ENCODE measurements at regions not wholly inside any gene's neighbourhood (a gene's known extent, or its start where the extent isn't known, plus 50 kb on each side); places are given as distances from the start of the nearest gene placed in this dataset.
"Not testable (repeated sequence)": the region's sequence is repeated elsewhere in the genome, so short reads cannot be mapped to it uniquely, and the experiment has no call there.

DNA sequence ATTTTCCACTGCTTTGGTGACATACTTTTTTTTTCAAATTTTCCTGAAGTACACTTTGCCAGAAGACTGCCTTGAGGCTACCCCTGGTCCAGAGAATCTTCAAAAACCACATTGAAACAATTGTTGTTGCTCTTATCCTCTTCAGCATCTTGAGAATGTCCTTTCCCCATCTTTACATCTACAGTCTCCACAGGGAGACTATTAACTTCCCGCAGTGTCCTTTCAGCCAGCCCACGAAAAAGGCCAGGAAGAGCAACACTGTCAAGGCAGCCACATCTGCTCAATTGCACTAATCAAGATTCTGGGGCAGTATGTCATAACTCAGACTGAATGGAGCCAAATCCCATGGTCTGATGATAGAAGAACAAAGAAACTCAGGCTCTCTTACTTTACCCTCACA lies 148.3 kb downstream of the ENC1 start:
- TF ChIP-seq CTCF (IDR thresholded peaks at IDR 0.05; ENCODE audit: low read depth, low read length), result no peak
- DNase-seq (ENCODE audit: low read depth, low spot score), result peak; percentile 15
- H3K4me3 ChIP-seq (ENCODE audit: low read depth, low read length), result no peak overlapping the region
- in situ Hi-C loops (cut with HindIII; ENCODE audit: low sequenced_read_pairs), result no loop called here

GRCh38 chr5:74491586-74491985 lies 148.9 kb downstream of the ENC1 start:
- in situ Hi-C loops (cut with HindIII; ENCODE audit: low sequenced_read_pairs), result no loop called here
- H3K4me3 ChIP-seq (ENCODE audit: low read depth, low read length), result no peak overlapping the region
- no peak for DNase-seq (ENCODE audit: low read depth, low spot score)
- no peak for TF ChIP-seq CTCF (IDR thresholded peaks at IDR 0.05; ENCODE audit: low read depth, low read length)

DNA sequence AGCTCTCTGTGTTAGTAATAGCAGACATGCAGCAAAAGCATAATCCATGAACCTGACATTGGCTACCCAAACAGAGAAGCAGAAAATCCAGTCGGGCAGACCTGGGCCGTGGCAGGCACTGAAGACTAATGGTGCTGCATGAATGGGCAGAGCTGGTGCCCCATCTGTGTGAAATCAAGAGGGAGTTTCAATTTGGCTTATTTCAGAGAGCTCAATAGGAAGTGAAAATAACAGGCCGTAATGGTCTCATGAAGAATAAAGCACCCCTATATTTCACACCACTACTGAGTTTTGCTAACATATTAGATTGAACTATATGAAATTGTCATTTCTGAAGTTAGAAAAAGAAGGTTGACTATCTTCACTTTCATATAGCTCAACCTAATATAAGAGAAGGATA lies 149.7 kb downstream of the ENC1 start:
- no peak for DNase-seq (ENCODE audit: low read depth, low spot score)
- no peak for TF ChIP-seq CTCF (IDR thresholded peaks at IDR 0.05; ENCODE audit: low read depth, low read length)
- in situ Hi-C loops (cut with HindIII; ENCODE audit: low sequenced_read_pairs), result no loop called here
- no peak overlapping the region for H3K4me3 ChIP-seq (ENCODE audit: low read depth, low read length)

- H3K4me3 ChIP-seq (ENCODE audit: low read depth, low read length), result no peak overlapping the region
- in situ Hi-C loops (cut with HindIII; ENCODE audit: low sequenced_read_pairs), result no loop called here
These were observed 157.5 kb downstream of the ENC1 start for GRCh38 chr5:74482990-74483389.

DNA sequence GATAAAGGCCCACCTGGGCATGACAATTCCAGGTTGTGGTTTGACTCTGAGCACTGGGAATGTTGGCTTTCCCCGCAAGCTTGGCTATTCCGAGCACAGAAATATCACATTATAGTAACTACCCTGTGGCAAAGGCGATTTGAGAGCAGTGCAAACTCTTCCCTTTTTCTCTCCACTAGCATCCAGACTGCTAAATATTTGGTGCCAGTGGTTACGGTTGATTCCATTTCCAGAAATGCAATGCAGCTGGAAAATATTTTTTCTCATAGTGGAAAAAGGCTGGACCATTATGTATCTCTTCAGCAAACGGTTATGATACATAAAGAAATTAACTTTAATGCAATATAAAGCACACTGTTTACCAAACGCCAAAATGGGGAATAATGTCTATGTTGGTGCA lies 158.0 kb downstream of the ENC1 start:
- DNase-seq (ENCODE audit: low read depth, low spot score), result no peak
- TF ChIP-seq CTCF (IDR thresholded peaks at IDR 0.05; ENCODE audit: low read depth, low read length), result no peak
- in situ Hi-C loops (cut with HindIII; ENCODE audit: low sequenced_read_pairs), result no loop called here
- no peak overlapping the region for H3K4me3 ChIP-seq (ENCODE audit: low read depth, low read length)

More at GRCh38 chr5:74482990-74483389, 157.5 kb downstream of the ENC1 start:
- no peak for TF ChIP-seq CTCF (IDR thresholded peaks at IDR 0.05; ENCODE audit: low read depth, low read length)
- DNase-seq (ENCODE audit: low read depth, low spot score), result no peak

DNA sequence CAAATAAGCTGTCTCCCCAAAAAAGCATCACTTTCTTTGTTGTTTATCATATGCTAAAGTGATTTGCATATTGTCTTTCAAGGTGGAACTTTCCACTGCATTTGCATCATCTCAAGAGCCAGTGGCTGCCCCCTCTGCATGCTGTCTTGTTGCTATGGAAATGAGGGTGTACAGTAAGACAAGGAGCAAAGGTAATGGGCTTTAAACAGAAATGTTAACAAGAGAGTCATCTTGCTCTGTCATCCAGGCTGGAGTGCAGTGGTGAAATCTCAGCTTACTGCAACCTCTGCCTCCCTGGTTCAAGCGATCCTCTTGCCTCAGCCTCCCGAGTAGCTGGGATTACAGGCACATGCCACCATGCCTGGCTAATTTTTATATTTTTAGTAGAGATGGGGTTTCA lies 159.2 kb downstream of the ENC1 start:
- H3K4me3 ChIP-seq (ENCODE audit: low read depth, low read length); in situ Hi-C loops (cut with HindIII; ENCODE audit: low sequenced_read_pairs); DNase-seq (ENCODE audit: low read depth, low spot score): not testable (repeated sequence)

DNA sequence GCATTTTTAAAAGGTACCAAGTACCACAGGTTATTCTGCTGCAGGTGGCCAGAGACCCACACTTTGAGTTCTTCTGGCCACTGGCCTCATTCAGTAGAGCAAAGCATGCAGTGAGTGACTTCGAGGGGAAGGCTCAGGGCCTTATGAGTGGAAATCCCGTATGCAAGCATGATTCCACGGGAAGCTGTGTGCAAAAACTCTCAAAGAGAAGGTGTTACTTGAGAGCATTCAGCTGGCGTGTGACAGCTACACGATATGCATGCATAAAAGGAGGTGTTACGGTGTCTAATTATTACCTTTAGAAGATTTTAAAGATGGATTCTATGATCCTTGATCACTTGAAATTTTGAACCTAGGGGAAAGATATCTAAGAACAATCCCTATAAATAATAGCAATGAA lies 160.3 kb downstream of the ENC1 start:
- no peak overlapping the region for H3K4me3 ChIP-seq (ENCODE audit: low read depth, low read length)
- no peak for TF ChIP-seq CTCF (IDR thresholded peaks at IDR 0.05; ENCODE audit: low read depth, low read length)
- no peak for DNase-seq (ENCODE audit: low read depth, low spot score)
- in situ Hi-C loops (cut with HindIII; ENCODE audit: low sequenced_read_pairs), result no loop called here

Measured in astrocyte of the spinal cord (primary cell).